ENCODE measurements at regions not wholly inside any gene's neighbourhood (a gene's known extent, or its start where the extent isn't known, plus 50 kb on each side); places are given as distances from the start of the nearest gene placed in this dataset.

GRCh38 chr6:113208726-113209125 lies 648.4 kb upstream of the MARCKS start:
- Histone ChIP-seq H2AFZ (ENCODE audit: low read depth, low read length) (no peak overlapping the region), H3K4me3 (replicated peaks in 1 of 3; ENCODE audit: insufficient read depth in 1 of 3, low read depth in 1 of 3, low read length in 3 of 3) (no peak overlapping the region), H3K27me3 (ENCODE audit: control insufficient read depth in 2 of 2, insufficient read depth in 2 of 2, low read length in 2 of 2) (no peaks in the 10 kb centered on the region), H3K79me2 (ENCODE audit: control insufficient read depth, insufficient read depth, low read length) (no peaks in the 10 kb centered on the region), H4K20me1 (replicated peaks; ENCODE audit: control insufficient read depth, extremely low read depth, insufficient read depth, low read length) (no peaks in the 10 kb centered on the region), H3K9me3 (replicated peaks; ENCODE audit: control insufficient read depth, insufficient read depth, low read length) (no peaks in the 10 kb centered on the region), H3K27ac (ENCODE audit: insufficient read depth, low read depth, low read length) (no peak overlapping the region), H3K9ac (replicated peaks; ENCODE audit: extremely low read depth, insufficient read depth, low read length) (no peak overlapping the region), H3K4me2 (ENCODE audit: insufficient read depth, low read length) (no peak overlapping the region), H3K9me1 (replicated peaks; ENCODE audit: control insufficient read depth, extremely low read depth, insufficient read depth, low read length) (no peaks in the 10 kb centered on the region), H3K4me1 (ENCODE audit: control insufficient read depth, extremely low read depth, insufficient read depth, low read length) (no peaks in the 10 kb centered on the region), H3K36me3 (ENCODE audit: control insufficient read depth in 2 of 2, extremely low read depth in 1 of 2, insufficient read depth in 2 of 2, low read length in 2 of 2) (no peaks in the 10 kb centered on the region)
- DNase-seq (ENCODE audit: low read depth, low spot score): no peak
- no TSS peak for BruUV-seq (replicated peaks)
- POLR2A ChIA-PET: no interaction called here
- no peak for FAIRE-seq
- dilution Hi-C loops (cut with MboI; ENCODE audit: extremely low pct_ligation_motif_present, low sequenced_read_pairs) (no loop called here), intact Hi-C loops (cut with micrococcal nuclease) (no loop called here)
- CTCF ChIA-PET: no interaction called here
- TF ChIP-seq, protein P1, sequence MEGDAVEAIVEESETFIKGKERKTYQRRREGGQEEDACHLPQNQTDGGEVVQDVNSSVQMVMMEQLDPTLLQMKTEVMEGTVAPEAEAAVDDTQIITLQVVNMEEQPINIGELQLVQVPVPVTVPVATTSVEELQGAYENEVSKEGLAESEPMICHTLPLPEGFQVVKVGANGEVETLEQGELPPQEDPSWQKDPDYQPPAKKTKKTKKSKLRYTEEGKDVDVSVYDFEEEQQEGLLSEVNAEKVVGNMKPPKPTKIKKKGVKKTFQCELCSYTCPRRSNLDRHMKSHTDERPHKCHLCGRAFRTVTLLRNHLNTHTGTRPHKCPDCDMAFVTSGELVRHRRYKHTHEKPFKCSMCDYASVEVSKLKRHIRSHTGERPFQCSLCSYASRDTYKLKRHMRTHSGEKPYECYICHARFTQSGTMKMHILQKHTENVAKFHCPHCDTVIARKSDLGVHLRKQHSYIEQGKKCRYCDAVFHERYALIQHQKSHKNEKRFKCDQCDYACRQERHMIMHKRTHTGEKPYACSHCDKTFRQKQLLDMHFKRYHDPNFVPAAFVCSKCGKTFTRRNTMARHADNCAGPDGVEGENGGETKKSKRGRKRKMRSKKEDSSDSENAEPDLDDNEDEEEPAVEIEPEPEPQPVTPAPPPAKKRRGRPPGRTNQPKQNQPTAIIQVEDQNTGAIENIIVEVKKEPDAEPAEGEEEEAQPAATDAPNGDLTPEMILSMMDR (IDR thresholded peaks at IDR 0.05; ENCODE audit: extremely low read depth in 1 of 2, insufficient read depth in 1 of 2, low read depth in 1 of 2, low read length in 2 of 2): no peak
- TF ChIP-seq FOS (IDR thresholded peaks at IDR 0.05; ENCODE audit: borderline replicate concordance, insufficient read depth, low read length) (no peak), POLR2AphosphoS5 (IDR thresholded peaks at IDR 0.05; ENCODE audit: insufficient read depth, low read depth, low read length) (no peak), GATA2 (IDR thresholded peaks at IDR 0.05; ENCODE audit: insufficient read depth, insufficient read length, low read depth, low read length) (no peak), MAX (IDR thresholded peaks at IDR 0.05; ENCODE audit: insufficient read depth, insufficient read length) (no peak), MYC (IDR thresholded peaks at IDR 0.05; ENCODE audit: low read depth, low read length) (no peak), POLR2A (IDR thresholded peaks at IDR 0.05; ENCODE audit: low read depth, low read length) (no peak), EZH2 (IDR thresholded peaks at IDR 0.05; ENCODE audit: borderline replicate concordance, low read depth, low read length, severe bottlenecking) (no peak), JUN (IDR thresholded peaks at IDR 0.05; ENCODE audit: borderline replicate concordance, insufficient read depth, insufficient read length, low read depth) (no peak)

Data from endothelial cell of umbilical vein (primary cell).